GM12892 (cell line): ENCODE measurements at regions not wholly inside any gene's neighbourhood (a gene's known extent, or its start where the extent isn't known, plus 50 kb on each side); places are given as distances from the start of the nearest gene placed in this dataset.

Experiments used
- POLR2A ChIP-seq: IDR thresholded peaks from 2 replicates; pipeline ENCODE4 v1.6.1; 2011; ENCODE audit warnings: low read depth, low read length, control low read depth
- POLR2AphosphoS5 ChIP-seq: IDR thresholded peaks from 2 replicates; pipeline ENCODE4 v1.6.1; 2011; ENCODE audit warnings: low read depth, low read length, control low read depth

- no peak for TF ChIP-seq POLR2A
- no peak for TF ChIP-seq POLR2AphosphoS5
These were observed 557.0 kb downstream of the FGF9 start for GRCh38 chr13:22227895-22228294.
